8988T (cell line): ENCODE measurements at regions not wholly inside any gene's neighbourhood (a gene's known extent, or its start where the extent isn't known, plus 50 kb on each side); places are given as distances from the start of the nearest gene placed in this dataset.

ENCODE experiments used
- DNase-seq: peaks from one replicate; pipeline ENCODE4 v3.0.0; 2011

GRCh38 chr13:33520468-33520839 is 234.9 kb upstream of the STARD13 start:
- no peak for DNase-seq

GRCh38 chr13:33524086-33524485 is 238.5 kb upstream of the STARD13 start:
- no peak for DNase-seq

- DNase-seq = no peak
Observed at GRCh38 chr13:33525763-33526162, 240.2 kb upstream of the STARD13 start.

GRCh38 chr13:33526718-33527117 is 241.2 kb upstream of the STARD13 start:
- no peak for DNase-seq

GRCh38 chr13:33528896-33529295 is 243.3 kb upstream of the STARD13 start:
- no peak for DNase-seq

- DNase-seq = no peak
Observed at GRCh38 chr13:33531484-33531883, 245.9 kb upstream of the STARD13 start.

- no peak for DNase-seq
Observed at GRCh38 chr13:33535061-33535460, 249.5 kb upstream of the STARD13 start.

- DNase-seq = no peak
Observed at GRCh38 chr13:33536601-33537000, 251.0 kb upstream of the STARD13 start.

- no peak for DNase-seq
Observed at GRCh38 chr13:33537026-33537425, 251.5 kb upstream of the STARD13 start.

- DNase-seq = no peak
Observed at GRCh38 chr13:33537676-33538075, 252.1 kb upstream of the STARD13 start.

GRCh38 chr13:33541456-33541855 is 255.9 kb upstream of the STARD13 start:
- DNase-seq = no peak

GRCh38 chr13:33541962-33542308 is 256.4 kb upstream of the STARD13 start:
- no peak for DNase-seq

- DNase-seq = peak; percentile 59
Observed at GRCh38 chr13:33542309-33543088, 256.9 kb upstream of the STARD13 start.

GRCh38 chr13:33543089-33543459 is 257.5 kb upstream of the STARD13 start:
- no peak for DNase-seq

GRCh38 chr13:33543631-33544265 is 258.2 kb upstream of the STARD13 start:
- no peak for DNase-seq

- no peak for DNase-seq
Observed at GRCh38 chr13:33544308-33544707, 258.8 kb upstream of the STARD13 start.

GRCh38 chr13:33545492-33545891 is 259.9 kb upstream of the STARD13 start:
- DNase-seq = no peak

- no peak for DNase-seq
Observed at GRCh38 chr13:33547035-33547434, 261.5 kb upstream of the STARD13 start.

- no peak for DNase-seq
Observed at GRCh38 chr13:33548069-33548468, 262.5 kb upstream of the STARD13 start.

- no peak for DNase-seq
Observed at GRCh38 chr13:33550276-33550675, 264.7 kb upstream of the STARD13 start.

GRCh38 chr13:33550885-33551284 is 265.3 kb upstream of the STARD13 start:
- no peak for DNase-seq

GRCh38 chr13:33554919-33555791 is 262.8 kb upstream of the RFC3 start:
- no peak for DNase-seq

GRCh38 chr13:33556828-33557227 is 261.1 kb upstream of the RFC3 start:
- DNase-seq = no peak

GRCh38 chr13:33560726-33561125 is 257.2 kb upstream of the RFC3 start:
- no peak for DNase-seq
